PC-3 (cell line): ENCODE measurements at regions not wholly inside any gene's neighbourhood (a gene's known extent, or its start where the extent isn't known, plus 50 kb on each side); places are given as distances from the start of the nearest gene placed in this dataset.

ENCODE experiments used
- ATAC-seq: fragments of 200-7000 bp; cut with Tn5 transposase; 2 replicates; pipeline ENCODE4 v1.9.1; 2020; ENCODE audit warnings: mild to moderate bottlenecking, moderate library complexity
- BruUV-seq: library from RNA; stranded (reverse); fragments of 400-500 nt; replicated peaks from 2 replicates; lab custom pipeline; 2021; lab: Mats Ljungman, UMichigan
- CTCF ChIA-PET: fragments of 300-600 bp; sonication (Branson Sonifier 250); formaldehyde crosslinking; loops from one replicate; lab custom pipeline; 2022; ENCODE audit warnings: antibody characterized with exemption; lab: Charles Lee
- POLR2A ChIA-PET: fragments of 300-600 bp; sonication (Branson Sonifier 250); formaldehyde crosslinking; loops from one replicate; lab custom pipeline; 2022; ENCODE audit warnings: antibody characterized with exemption; ENCODE audit not compliant: unreplicated experiment; lab: Charles Lee
- DNase-seq: peaks from one replicate; pipeline ENCODE4 v3.0.0-alpha.2; 2015
- H2AFZ ChIP-seq: fragments of 300-600 bp; sonication (generic); 2 replicates; pipeline ENCODE4 v1.6.0; 2016; ENCODE audit warnings: antibody characterized with exemption, low read length
- H3F3A ChIP-seq: fragments of 300-600 bp; sonication (generic); one replicate; pipeline ENCODE4 v1.6.0; 2017; ENCODE audit warnings: antibody characterized with exemption, low read length, control low read depth, mild to moderate bottlenecking; ENCODE audit not compliant: unreplicated experiment
- H3K27ac ChIP-seq: fragments of 300-600 bp; sonication (generic); 2 replicates; pipeline ENCODE4 v1.5.1; 2016; ENCODE audit warnings: mild to moderate bottlenecking, low read length
- H3K27me3 ChIP-seq: fragments of 300-600 bp; sonication (generic); 2 replicates; pipeline ENCODE4 v1.6.1; 2016; ENCODE audit warnings: low read length, mixed read lengths
- H3K36me3 ChIP-seq: fragments of 300-600 bp; sonication (generic); 2 replicates; pipeline ENCODE4 v1.6.1; 2016; ENCODE audit warnings: low read depth, mixed run types, low read length, mixed read lengths
- H3K4me1 ChIP-seq: fragments of 300-600 bp; sonication (generic); 2 replicates; pipeline ENCODE4 v1.5.1; 2016; ENCODE audit warnings: low read length; ENCODE audit not compliant: insufficient read depth
- H3K4me2 ChIP-seq: fragments of 300-600 bp; sonication (generic); 2 replicates; pipeline ENCODE4 v1.6.0; 2016; ENCODE audit warnings: low read length
- H3K4me3 ChIP-seq: fragments of 300-600 bp; sonication (generic); 2 replicates; pipeline ENCODE4 v1.5.1; 2016; ENCODE audit warnings: mild to moderate bottlenecking, low read length, mixed read lengths
- H3K79me2 ChIP-seq: fragments of 300-600 bp; sonication (generic); 2 replicates; pipeline ENCODE4 v1.6.1; 2017; ENCODE audit warnings: low read length, mixed read lengths
- H3K9ac ChIP-seq: fragments of 300-600 bp; sonication (generic); 2 replicates; pipeline ENCODE4 v1.6.0; 2016; ENCODE audit warnings: mild to moderate bottlenecking, low read length
- H3K9me2 ChIP-seq: fragments of 300-600 bp; sonication (generic); replicated peaks from 2 replicates; pipeline ENCODE4 v1.6.1; 2016; ENCODE audit warnings: mixed run types, low read length, mixed read lengths
- H3K9me3 ChIP-seq: fragments of 300-600 bp; sonication (generic); 2 replicates; pipeline ENCODE4 v1.6.1; 2016; ENCODE audit warnings: low read length, mixed read lengths
- H4K20me1 ChIP-seq: fragments of 300-600 bp; sonication (generic); 2 replicates; pipeline ENCODE4 v1.6.1; 2016; ENCODE audit warnings: low read length, mixed read lengths
- CTCF ChIP-seq: fragments of 300-600 bp; sonication (generic); conservative IDR thresholded peaks from 2 replicates; pipeline ENCODE4 v1.5.1; 2017; ENCODE audit warnings: antibody characterized with exemption, low read depth, mild to moderate bottlenecking, low read length
- EZH2 ChIP-seq: fragments of 300-600 bp; sonication (generic); IDR thresholded peaks from one replicate; pipeline ENCODE4 v1.6.1; 2017; ENCODE audit warnings: antibody characterized with exemption, mild to moderate bottlenecking, low read length; ENCODE audit not compliant: unreplicated experiment
- EZH2phosphoT487 ChIP-seq: fragments of 300-600 bp; sonication (generic); IDR thresholded peaks from 2 replicates; pipeline ENCODE4 v1.6.1; 2018; ENCODE audit warnings: mild to moderate bottlenecking, antibody characterized with exemption, low read length, borderline replicate concordance
- intact Hi-C: fragments of 100-400 bp; cut with micrococcal nuclease; formaldehyde crosslinking; loops from 2 replicates; pipeline ENCODE4 v1.9.0; 2023

GRCh38 chr1:198374288-198374687 lies 166.2 kb downstream of the ATP6V1G3 start:
- no peaks in the 10 kb centered on the region for H3K4me1 ChIP-seq
- DNase-seq (no peak), ATAC-seq (no peak)
- no peaks in the 10 kb centered on the region for H4K20me1 ChIP-seq
- POLR2A ChIA-PET, result no interaction called here
- TF ChIP-seq EZH2 (no peak), CTCF (no peak), EZH2phosphoT487 (no peak)
- no peaks in the 10 kb centered on the region for H3K9me3 ChIP-seq
- H3K36me3 ChIP-seq, result no peaks in the 10 kb centered on the region
- no peaks in the 10 kb centered on the region for H3F3A ChIP-seq
- H2AFZ ChIP-seq, result no peak overlapping the region
- H3K9ac ChIP-seq, result no peak overlapping the region
- H3K4me3 ChIP-seq, result no peak overlapping the region
- H3K4me2 ChIP-seq, result no peak overlapping the region
- no peak overlapping the region for H3K27ac ChIP-seq
- H3K27me3 ChIP-seq, result no peaks in the 10 kb centered on the region
- no TSS peak for BruUV-seq
- no peaks in the 10 kb centered on the region for H3K9me2 ChIP-seq
- H3K79me2 ChIP-seq, result no peaks in the 10 kb centered on the region
- CTCF ChIA-PET, result no interaction called here
- intact Hi-C loops, result no loop called here

- Histone ChIP-seq H2AFZ (no peak overlapping the region), H3K4me2 (no peak overlapping the region), H4K20me1 (no peaks in the 10 kb centered on the region), H3F3A (no peaks in the 10 kb centered on the region), H3K4me3 (no peak overlapping the region), H3K36me3 (no peaks in the 10 kb centered on the region), H3K27ac (no peak overlapping the region), H3K9ac (no peak overlapping the region), H3K4me1 (no peaks in the 10 kb centered on the region), H3K9me3 (no peaks in the 10 kb centered on the region), H3K79me2 (no peaks in the 10 kb centered on the region), H3K9me2 (no peaks in the 10 kb centered on the region), H3K27me3 (no peaks in the 10 kb centered on the region)
- CTCF ChIA-PET, result no interaction called here
- no TSS peak for BruUV-seq
- DNase-seq (peak; percentile 7), ATAC-seq (peak; percentile 43; the same call in 1 of the 2 replicates)
- intact Hi-C loops, result no loop called here
- TF ChIP-seq EZH2 (no peak), EZH2phosphoT487 (no peak), CTCF (no peak)
- POLR2A ChIA-PET, result no interaction called here
Observed at GRCh38 chr1:198373376-198373775, 167.1 kb downstream of the ATP6V1G3 start.
